Globus pallidus (tissue), 1 donor: ENCODE measurements at regions not wholly inside any gene's neighbourhood (a gene's known extent, or its start where the extent isn't known, plus 50 kb on each side); places are given as distances from the start of the nearest gene placed in this dataset.
A peak's percentile ranks its signal among the peaks of the same experiment; 100 is the strongest.

Experiments used
- DNase-seq: peaks from one replicate; pipeline ENCODE4 v3.0.0-alpha.2; 2015; ENCODE audit warnings: low spot score

DNA sequence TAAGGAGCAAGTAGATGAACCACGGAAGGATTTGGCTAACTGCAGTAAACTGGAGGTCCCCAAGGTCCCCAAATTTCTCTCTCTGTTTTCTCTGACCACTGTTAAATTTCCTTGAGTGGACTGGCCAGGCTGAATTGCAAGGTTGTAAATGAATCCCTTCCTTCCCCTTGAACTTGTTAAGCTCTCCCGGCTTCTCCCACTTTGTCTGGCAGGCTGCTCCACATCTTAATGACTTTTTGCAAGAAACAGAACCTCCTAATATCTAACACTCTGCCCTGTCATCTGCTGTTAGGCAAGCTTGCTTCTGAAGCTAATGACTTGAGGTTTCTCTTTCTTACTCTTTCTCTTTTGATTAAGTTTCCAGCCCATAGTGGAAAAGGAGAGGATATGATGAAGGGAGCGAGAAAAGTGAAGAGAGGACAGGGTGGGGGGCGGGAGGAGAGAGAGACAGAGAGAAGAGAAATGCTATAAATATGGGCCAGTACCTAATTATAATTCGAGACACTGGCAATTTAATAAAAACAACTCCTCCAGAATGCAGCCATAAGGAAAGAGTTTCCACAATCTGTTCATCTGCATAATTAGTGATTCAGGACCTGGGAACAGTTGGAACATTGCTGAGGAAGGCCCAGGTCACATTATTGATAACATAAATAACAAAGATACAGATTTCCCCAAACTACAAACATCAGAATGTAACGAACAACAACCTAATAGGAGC is 437.3 kb upstream of the MPDZ start:
- DNase-seq: no peak

DNA sequence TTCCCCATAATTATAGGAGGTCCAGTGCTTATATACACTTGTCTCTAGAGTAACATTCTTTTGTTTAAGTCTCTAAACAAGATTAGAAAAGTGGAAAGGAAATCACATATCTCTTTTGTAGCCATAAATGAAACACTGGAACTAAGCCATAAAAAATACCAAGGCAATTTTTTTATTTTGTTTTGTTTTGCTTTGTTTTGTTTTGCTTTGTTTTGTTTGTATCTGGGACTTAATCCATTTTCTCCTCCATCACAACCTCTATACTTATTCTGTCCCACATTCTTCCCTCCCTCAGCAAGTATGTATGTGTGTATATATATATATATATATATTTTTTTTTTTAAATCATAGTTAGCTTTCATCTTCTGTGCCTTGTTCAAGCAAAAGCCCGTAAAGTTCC is 436.6 kb upstream of the MPDZ start:
- DNase-seq: no peak

- DNase-seq: no peak
Observed at GRCh38 chr9:13715430-13715829, 435.9 kb upstream of the MPDZ start.

DNA sequence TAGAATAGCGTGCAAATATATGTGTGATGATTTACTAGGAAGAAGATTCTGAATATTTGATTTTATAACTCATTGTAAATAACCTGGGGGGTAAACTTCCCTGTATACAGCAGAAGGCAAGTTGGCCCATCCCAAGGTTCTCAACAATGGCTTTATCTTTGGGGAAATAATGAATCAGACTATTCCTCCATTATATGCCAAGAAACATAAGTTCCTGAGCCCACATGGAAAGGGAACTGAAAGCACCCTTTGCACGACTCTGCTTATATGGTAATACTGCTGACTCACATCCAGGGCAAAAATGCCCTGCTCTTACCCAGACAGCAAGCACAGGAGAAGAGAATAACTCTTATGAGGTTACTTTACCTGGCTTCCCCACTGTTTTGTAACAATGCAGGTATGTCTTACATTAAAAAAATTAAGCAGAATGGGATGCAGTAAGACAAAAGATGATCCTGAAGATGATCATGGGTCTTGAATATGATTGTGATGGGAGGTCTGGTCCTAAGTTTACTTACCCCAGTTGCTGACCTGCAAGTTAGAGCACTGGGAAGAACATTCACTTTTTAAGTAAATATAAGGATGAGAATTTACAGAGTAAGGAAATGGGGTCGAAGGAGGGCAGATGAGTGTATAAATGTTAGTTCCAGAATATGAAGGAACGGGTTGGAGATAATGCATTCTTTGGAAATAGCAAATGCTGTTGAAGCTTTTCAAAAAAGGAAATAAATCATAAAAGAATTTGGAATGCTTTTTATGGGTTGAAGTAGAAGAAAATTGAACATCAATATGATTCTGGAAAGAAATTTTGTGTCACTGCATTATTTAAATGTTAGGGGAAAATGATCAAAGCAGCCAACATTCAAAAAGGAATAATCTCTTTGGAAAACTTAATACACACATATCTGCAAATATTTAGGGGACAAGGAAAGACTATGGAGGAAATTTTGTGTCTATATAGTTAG is 428.4 kb upstream of the MPDZ start:
- DNase-seq: no peak

DNA sequence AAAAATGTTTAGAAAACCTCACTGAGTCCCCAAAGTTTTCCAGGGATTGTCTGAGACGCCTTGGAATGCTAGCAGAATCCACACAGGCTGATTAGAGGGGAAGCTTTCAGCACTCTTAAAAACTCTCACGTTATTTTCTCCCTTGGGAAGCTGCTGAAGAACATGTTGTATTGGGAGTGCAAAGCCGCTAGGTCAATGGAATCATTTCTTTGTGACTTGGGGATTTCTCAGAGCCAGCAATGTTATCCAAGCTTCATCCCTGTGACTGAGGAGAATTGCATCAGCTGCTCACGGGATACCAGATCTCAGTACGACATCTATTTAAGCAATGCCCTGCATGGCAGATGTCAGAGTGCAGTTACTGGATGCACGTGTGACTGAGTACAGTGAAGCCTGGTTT is 426.4 kb upstream of the MPDZ start:
- no peak for DNase-seq

DNA sequence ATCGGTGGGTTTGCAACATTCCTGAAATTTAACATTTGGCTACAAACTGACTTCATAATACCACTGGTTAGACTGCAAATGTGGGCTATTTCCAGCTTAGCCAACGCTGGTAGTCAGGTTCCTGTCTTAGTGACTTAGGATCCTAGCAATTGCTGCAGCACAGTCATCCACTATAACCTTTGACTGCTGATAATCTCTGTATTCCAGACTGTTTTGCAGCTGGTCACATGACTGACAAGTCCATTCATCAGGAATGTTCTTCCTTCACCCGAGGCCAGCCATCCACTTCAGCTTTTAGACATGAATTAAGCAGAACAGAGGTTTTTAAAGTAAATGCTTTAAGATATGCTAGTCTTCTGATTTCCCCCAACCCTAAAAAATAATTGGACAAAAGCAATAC is 425.9 kb upstream of the MPDZ start:
- no peak for DNase-seq

DNA sequence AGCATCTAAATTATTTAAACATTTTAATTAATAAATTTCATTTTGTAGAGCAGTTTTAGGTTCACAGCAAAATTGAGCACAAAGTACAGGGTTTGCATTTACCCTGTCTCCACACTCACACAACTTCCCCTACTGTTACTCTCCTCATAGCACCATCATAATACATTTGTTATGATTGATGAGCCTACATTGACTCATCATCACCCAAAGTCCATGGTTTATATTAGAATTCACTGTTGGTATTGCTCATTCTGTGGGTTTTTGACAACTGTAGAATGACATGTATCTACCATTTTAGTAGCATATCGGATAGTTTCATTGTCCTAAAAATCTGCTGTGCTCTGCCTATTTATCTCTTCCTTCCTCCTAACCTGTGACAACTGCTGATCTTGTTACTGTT is 411.1 kb upstream of the MPDZ start:
- no peak for DNase-seq

- DNase-seq: no peak
Observed at GRCh38 chr9:13689925-13690324, 410.4 kb upstream of the MPDZ start.

GRCh38 chr9:13688990-13689600 is 409.6 kb upstream of the MPDZ start:
- peak; percentile 55 for DNase-seq

DNA sequence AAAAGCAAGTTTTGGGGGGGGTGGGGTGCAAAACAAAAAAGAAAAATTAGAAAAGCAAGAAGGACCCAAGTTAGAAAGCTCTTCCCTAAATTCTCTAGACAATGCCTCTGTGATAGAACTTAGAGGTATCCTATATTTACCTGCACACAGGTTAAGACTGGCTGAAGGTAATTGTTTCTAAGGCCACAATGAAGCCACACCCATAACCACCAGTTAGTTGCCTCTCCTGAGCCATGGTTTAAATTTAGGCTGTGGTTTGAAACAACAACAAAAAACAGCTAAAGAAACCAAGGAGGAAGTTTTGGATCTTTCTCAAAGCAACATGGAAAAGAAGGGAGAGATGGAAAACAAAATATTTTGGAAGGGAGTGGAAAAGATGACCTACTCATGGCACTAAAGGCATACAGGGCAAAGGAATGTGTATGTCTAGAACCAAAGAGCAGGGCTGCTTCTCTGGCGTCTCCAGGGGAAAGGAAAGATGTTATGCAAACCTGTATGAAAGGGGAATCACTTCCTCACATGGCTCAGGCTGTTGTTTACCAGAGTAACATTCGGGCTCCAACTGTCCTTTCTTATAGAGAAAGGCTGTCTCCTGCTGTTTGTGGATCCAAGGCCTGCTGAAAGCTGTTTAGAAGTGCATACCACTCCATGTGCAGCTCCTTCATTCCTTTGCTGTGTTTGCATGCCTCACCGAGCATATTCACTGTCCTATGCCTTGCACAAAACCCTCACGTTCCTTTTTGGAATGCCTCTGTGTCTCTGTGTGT is 408.9 kb upstream of the MPDZ start:
- DNase-seq: no peak

DNA sequence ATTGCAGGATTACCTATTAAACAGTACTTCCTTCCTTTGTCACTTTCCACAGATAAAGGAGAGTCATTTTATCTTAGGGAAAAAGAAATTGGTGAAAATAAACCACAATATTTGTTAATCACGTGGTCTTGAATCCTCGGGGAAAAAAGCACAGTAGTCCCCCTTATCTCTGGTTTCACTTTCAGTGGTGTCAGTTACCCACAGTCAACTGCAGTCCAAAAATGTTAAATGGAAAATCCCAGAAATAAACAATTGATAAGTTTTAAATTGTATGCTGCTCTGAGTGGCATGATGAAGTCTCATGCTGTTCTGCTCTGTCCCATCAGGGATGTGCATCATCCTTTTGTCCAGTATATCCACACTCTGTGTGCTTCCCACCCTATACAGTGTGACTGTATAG is 405.2 kb upstream of the MPDZ start:
- no peak for DNase-seq

DNA sequence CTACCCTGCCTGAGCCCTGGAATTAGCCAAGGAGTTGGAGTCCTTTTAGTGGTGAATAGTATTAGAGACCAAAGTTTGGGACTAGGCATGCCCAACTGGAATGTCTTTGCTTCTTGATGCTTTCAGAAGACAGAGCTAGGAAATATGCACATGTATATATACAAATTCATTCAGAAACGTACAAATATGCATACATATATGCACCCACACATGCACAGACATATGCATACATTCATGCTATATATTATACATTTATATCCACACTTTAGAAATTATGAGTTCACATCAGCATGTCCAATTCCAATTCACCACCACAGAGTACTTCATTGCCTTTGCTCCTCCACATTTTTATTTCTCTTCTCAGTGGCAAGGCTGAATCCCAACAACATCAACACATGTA is 398.3 kb upstream of the MPDZ start:
- DNase-seq: no peak

GRCh38 chr9:13675638-13676000 is 396.1 kb upstream of the MPDZ start:
- DNase-seq: no peak

- no peak for DNase-seq
Observed at GRCh38 chr9:13674926-13675637, 395.6 kb upstream of the MPDZ start.

DNA sequence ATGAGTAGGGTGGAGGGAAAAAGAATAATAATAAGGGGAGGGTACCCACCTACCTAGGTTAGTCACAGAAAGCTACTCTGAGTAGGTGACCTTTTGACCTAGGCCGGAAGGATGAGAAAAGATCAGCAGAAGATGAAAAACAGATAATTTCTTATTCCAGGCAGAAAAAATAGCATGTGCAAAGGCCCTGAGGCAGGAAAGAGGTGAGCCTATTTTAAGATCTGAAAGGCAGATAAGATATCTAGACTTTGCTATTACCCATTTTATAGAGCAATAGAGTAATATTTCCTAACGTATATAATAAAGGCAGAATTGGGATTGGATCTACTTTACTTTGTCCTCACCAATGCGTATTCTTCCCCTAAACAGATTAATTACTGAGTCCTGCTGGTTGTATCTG is 393.9 kb upstream of the MPDZ start:
- no peak for DNase-seq

GRCh38 chr9:13665418-13666066 is 386.1 kb upstream of the MPDZ start:
- DNase-seq: no peak

DNA sequence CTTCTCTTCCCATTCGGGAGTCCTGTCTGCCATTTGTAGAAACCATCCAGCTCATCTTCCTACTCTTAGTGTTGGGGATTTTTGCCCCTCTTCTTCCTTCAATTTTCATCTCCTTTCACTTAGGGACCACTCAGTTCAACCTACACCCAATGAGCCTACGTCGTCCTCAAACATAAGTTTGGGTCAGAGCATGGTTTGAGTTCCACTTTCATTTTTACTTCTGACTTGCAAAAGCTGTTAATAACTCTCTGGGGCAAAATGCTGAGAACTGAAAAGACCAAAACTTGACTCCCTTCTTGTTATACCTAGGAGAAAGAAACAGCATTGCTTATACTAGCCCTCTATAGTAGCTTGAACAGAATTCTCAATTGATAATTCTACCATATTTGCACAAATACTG is 381.5 kb upstream of the MPDZ start:
- no peak for DNase-seq

DNA sequence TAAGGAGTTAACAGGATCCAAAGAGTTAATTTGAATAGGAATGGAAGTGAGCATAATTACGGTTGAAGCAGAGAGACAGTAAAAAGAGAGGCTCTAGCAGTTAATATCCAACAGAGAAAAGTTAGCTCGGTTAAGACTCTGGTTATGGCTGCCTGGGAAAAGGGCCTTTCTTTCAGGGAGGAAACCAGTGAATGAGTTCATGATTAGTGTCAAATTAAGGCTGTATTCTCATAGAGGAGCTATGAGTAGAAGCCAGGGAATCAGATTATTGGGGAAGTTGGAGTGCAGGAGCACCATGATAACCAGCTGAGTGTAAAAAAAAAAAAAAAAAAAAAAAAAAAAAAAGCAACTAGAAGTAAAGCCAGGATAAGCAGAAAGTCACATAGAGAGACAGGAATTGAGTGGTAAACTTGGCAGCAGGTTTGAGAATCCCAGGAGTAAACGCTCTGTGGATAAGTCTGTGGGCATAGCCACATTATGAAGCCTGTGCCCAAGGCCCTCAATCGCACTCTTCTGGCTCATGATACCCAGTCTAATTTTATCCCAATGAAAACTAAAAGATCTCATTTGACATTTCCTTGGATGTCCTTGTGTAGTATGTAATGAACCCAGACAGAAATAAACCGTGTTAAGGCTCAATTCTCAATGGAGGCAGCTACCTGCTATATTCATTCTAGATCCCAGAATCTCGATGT is 372.6 kb upstream of the MPDZ start:
- DNase-seq: no peak

DNA sequence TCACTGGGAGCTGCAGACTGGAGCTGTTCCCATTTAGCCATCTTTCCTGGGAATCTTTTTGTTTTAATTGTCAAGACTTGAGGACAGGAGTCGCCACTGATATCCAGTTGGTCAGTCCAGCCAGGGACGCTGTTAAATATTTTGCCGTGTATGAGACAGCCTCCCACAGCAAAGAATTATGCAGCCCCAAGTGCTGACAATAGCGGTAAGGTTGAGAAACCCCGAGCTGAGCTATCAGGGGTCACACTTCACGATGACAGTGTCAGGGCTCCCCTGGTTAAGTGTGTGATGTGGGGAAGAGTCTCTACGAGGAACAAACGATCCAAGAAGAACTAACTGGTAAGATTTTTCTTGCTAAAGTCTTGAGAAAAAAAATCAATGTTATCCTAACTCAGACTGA is 372.0 kb upstream of the MPDZ start:
- no peak for DNase-seq

GRCh38 chr9:13648676-13649075 is 369.2 kb upstream of the MPDZ start:
- no peak for DNase-seq
